Right lobe of liver (tissue), 6 donors: ENCODE measurements at regions not wholly inside any gene's neighbourhood (a gene's known extent, or its start where the extent isn't known, plus 50 kb on each side); places are given as distances from the start of the nearest gene placed in this dataset.

Source experiments
- ATAC-seq, 4 donors: fragments of 200-7000 bp; cut with Tn5 transposase; one replicate each; pipeline ENCODE4 v1.9.1; 2020; ENCODE audit warnings: mild to moderate bottlenecking in 4 of 4, moderate library complexity in 4 of 4
- DNase-seq, 3 donors: peaks; one replicate each; pipeline ENCODE4 v3.0.0-alpha.2; 2020
- H3K27ac ChIP-seq, 3 donors: fragments of 200-600 bp; one replicate each; pipeline ENCODE4 v1.8.0; 2022
- H3K27me3 ChIP-seq, 2 donors: fragments of 200-600 bp; one replicate each; pipeline ENCODE4 v1.8.0; 2022
- H3K36me3 ChIP-seq, 4 donors: fragments of 200-600 bp; sonication (generic) in 1 of 4; one replicate each; pipeline versions ENCODE4 v1.5.1 to v1.8.0; 2017 to 2022; ENCODE audit warnings: control low read depth in 1 of 4
- H3K4me1 ChIP-seq, 4 donors: fragments of 200-600 bp; sonication (generic) in 1 of 4; one replicate each; pipeline versions ENCODE4 v1.5.1 to v1.8.0; 2017 to 2022; ENCODE audit warnings: control low read depth in 1 of 4
- H3K4me3 ChIP-seq, 3 donors: fragments of 200-600 bp; one replicate each; pipeline ENCODE4 v1.8.0; 2022
- H3K9me3 ChIP-seq, 4 donors: fragments of 200-600 bp; sonication (generic) in 1 of 4; one replicate each; pipeline versions ENCODE4 v1.5.1 to v1.8.0; 2017 to 2022; ENCODE audit warnings: control low read depth in 1 of 4
- POLR2A ChIP-seq: fragments of 450-650 bp; IDR thresholded peaks from one replicate; pipeline ENCODE4 v1.6.1; 2017; ENCODE audit warnings: antibody characterized with exemption, mild to moderate bottlenecking
- WGBS: methylation state at CpG from one replicate; pipeline ENCODE4 v1.1.6; 2018; ENCODE audit warnings: low coverage, low lambda C conversion rate; ENCODE audit not compliant: insufficient coverage; ENCODE audit errors: missing lambda C conversion rate; 5-methylcytosine and 5-hydroxymethylcytosine counted together
- intact Hi-C, 2 donors: fragments of 100-400 bp; cut with DNase I; formaldehyde crosslinking; loops; one replicate each; pipeline versions ENCODE4 v1.11.2 to v1.14.1; 2022
- TF ChIP-seq, protein P1 (sequence below), 4 donors: fragments of 200-600 bp in 3 of 4; fragments of 450-650 bp in 1 of 4; IDR thresholded peaks; one replicate each; pipeline versions ENCODE4 v1.5.1 to v1.8.0; 2016 to 2022; ENCODE audit warnings: antibody characterized with exemption in 4 of 4, mild to moderate bottlenecking in 2 of 4
- donor health status: DM: no; HTN: yes; CAD: no.
- donor health status: DM: no; HTN: no; CAD: no.
- donor health status: DM: no; HTN: no; CAD: no.
- donor health status: DM: no; HTN: yes; CAD: no.
- donor health status: DM: no; HTN: yes; CAD: no.

DNA sequence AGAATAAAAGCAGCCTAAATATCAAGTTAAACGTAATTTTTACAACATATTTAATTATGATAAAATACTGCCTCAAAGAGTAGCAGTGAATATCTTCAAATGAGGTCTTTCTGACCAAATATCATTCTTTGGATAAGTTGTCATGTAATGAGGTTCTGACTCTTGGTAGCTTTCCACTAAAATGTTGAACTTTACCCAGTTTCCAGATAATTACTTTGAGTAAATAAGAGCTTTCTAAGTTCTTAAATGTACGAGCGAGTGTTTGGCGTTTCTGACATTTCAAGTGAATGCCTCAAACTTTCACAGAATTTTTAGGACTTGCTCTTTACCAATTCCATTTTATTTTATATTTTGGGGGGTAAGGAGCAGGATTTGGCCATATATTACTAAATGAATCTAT lies 1515.2 kb downstream of the FAM181B start:
- Histone ChIP-seq H3K36me3 (no peaks in the 10 kb centered on the region), H3K27me3 (no peaks in the 10 kb centered on the region), H3K9me3 (no peaks in the 10 kb centered on the region), H3K4me1 (no peaks in the 10 kb centered on the region), H3K27ac (no peak overlapping the region), H3K4me3 (no peak overlapping the region)
- intact Hi-C loops = no loop called here
- ATAC-seq = no peak
- WGBS = 42% methylated on average over 4 of the region's 4 CpGs
- TF ChIP-seq POLR2A = no peak
- TF ChIP-seq, protein P1, sequence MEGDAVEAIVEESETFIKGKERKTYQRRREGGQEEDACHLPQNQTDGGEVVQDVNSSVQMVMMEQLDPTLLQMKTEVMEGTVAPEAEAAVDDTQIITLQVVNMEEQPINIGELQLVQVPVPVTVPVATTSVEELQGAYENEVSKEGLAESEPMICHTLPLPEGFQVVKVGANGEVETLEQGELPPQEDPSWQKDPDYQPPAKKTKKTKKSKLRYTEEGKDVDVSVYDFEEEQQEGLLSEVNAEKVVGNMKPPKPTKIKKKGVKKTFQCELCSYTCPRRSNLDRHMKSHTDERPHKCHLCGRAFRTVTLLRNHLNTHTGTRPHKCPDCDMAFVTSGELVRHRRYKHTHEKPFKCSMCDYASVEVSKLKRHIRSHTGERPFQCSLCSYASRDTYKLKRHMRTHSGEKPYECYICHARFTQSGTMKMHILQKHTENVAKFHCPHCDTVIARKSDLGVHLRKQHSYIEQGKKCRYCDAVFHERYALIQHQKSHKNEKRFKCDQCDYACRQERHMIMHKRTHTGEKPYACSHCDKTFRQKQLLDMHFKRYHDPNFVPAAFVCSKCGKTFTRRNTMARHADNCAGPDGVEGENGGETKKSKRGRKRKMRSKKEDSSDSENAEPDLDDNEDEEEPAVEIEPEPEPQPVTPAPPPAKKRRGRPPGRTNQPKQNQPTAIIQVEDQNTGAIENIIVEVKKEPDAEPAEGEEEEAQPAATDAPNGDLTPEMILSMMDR (IDR thresholded peaks at IDR 0.05) = no peak
- DNase-seq = no peak

DNA sequence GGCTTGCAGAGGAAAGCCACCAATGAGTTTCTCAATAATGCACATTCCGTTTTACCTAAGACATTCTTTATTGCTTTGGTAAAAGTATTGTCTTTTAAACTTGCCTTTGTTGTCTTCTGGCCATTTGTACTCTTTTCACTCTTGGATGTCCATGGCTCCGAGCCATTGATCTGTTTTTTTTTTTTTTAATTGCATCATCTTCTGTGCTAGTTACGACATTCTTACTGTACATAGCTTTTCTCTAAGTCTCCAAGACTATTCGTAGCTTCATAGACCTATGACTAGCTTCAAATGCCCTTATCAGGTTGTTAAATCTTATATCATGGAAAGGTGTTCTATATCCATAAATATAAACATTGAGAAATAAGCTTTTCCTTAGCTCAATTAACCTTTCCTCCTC lies 1522.6 kb downstream of the FAM181B start:
- no peaks in the 10 kb centered on the region for H3K36me3 ChIP-seq
- no peak for DNase-seq
- intact Hi-C loops = no loop called here
- no peak overlapping the region for H3K27ac ChIP-seq
- TF ChIP-seq, protein P1 (IDR thresholded peaks at IDR 0.05) = no peak
- no peak for TF ChIP-seq POLR2A
- no peak overlapping the region for H3K4me3 ChIP-seq
- 35% methylated on average over 4 of the region's 4 CpGs for WGBS
- H3K9me3 ChIP-seq = no peaks in the 10 kb centered on the region
- H3K27me3 ChIP-seq = no peaks in the 10 kb centered on the region
- no peaks in the 10 kb centered on the region for H3K4me1 ChIP-seq
- ATAC-seq = no peak

DNA sequence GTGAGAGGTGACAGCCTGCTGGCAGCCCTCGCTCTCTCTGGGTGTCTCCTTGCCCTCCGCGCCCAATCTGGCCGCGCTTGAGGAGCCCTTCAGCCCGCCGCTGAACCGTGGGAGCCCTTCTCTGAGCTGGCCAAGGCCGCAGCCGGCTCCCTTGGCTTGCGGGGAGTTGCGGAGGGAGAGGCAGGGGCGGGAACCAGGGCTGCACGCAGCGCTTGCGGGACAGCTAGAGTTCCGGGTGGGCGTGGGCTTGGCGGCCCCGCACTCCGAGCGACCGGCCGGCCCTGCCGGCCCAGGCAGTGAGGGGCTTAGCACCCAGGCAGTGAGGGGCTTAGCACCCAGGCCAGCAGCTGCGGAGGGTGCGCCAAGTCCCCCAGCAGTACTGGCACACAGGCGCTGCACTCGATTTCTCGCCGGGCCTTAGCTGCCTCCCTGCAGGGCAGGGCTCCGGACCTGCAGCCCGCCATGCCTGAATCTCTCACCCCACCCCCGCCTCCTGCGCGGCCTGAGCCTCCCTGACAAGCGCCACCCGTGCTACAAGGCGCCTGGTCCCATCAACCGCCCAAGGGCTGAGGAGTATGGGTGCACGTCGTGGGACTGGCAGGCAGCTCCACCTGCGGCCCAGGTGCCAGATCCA lies 1526.1 kb downstream of the FAM181B start:
- TF ChIP-seq, protein P1 (IDR thresholded peaks at IDR 0.05) = no peak
- no peak for TF ChIP-seq POLR2A
- H3K27me3 ChIP-seq = no peaks in the 10 kb centered on the region
- H3K27ac ChIP-seq = no peak overlapping the region
- 92% methylated on average over 7 of the region's 43 CpGs for WGBS
- DNase-seq (no peak), ATAC-seq (no peak)
- H3K4me3 ChIP-seq = no peak overlapping the region
- no peaks in the 10 kb centered on the region for H3K4me1 ChIP-seq
- no peaks in the 10 kb centered on the region for H3K9me3 ChIP-seq
- intact Hi-C loops = no loop called here
- H3K36me3 ChIP-seq = no peaks in the 10 kb centered on the region

DNA sequence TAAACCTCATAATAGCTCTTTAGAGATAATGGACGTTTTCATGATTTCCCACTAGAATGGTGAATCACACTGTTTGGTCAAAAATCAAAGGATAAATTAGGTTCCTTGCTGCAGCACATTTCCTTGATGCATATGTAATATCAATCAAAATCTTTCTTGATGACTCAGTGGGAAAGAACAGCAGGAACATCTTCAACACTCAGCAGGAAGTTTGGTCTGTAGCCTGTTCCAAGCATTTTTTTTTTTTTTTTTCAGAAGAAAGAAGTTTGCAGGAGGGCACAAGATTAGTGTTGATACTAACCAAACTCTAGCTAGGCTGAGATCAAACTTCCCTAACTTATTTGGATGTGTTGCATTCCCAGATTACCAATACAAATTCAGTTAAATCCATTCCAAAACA lies 1529.8 kb downstream of the FAM181B start:
- 29% methylated on average over 1 of the region's 1 CpG for WGBS
- no peak for ATAC-seq
- no peaks in the 10 kb centered on the region for H3K27me3 ChIP-seq

More for the DNA sequence above, 1529.8 kb downstream of the FAM181B start:
- intact Hi-C loops = no loop called here
- no peaks in the 10 kb centered on the region for H3K4me1 ChIP-seq
- H3K36me3 ChIP-seq = no peaks in the 10 kb centered on the region
- DNase-seq = no peak
- no peak overlapping the region for H3K4me3 ChIP-seq
- no peak overlapping the region for H3K27ac ChIP-seq
- TF ChIP-seq, protein P1 (IDR thresholded peaks at IDR 0.05) = no peak
- no peak for TF ChIP-seq POLR2A
- H3K9me3 ChIP-seq = no peaks in the 10 kb centered on the region
